OCI-LY7 (cell line): ENCODE measurements at regions not wholly inside any gene's neighbourhood (a gene's known extent, or its start where the extent isn't known, plus 50 kb on each side); places are given as distances from the start of the nearest gene placed in this dataset.

Source experiments
- BruUV-seq: library from RNA; stranded (reverse); fragments of 400-500 nt; replicated peaks from 2 replicates; lab custom pipeline; 2021; lab: Mats Ljungman, UMichigan
- CTCF ChIA-PET: fragments of 300-600 bp; sonication (Branson Sonifier 250); formaldehyde crosslinking; loops from one replicate; lab custom pipeline; 2022; ENCODE audit warnings: antibody characterized with exemption; ENCODE audit not compliant: unreplicated experiment; lab: Charles Lee
- POLR2A ChIA-PET: fragments of 300-600 bp; sonication (Branson Sonifier 250); formaldehyde crosslinking; loops from one replicate; lab custom pipeline; 2022; ENCODE audit warnings: antibody characterized with exemption; lab: Charles Lee
- DNase-seq: peaks from one replicate; pipeline ENCODE4 v3.0.0-alpha.2; 2015; ENCODE audit warnings: low spot score
- H2AFZ ChIP-seq: fragments of 200-600 bp; sonication (generic), shearing (Covaris generic); 2 replicates; pipeline ENCODE4 v1.6.1; 2014; ENCODE audit warnings: mild to moderate bottlenecking, antibody characterized with exemption, low read length, moderate library complexity
- H3K27ac ChIP-seq: fragments of 200-600 bp; sonication (generic); 2 replicates; pipeline ENCODE4 v1.5.1; 2014; ENCODE audit warnings: mixed run types, low read depth, mild to moderate bottlenecking, moderate library complexity, low read length, inconsistent platforms; ENCODE audit not compliant: poor library complexity, severe bottlenecking
- H3K36me3 ChIP-seq: fragments of 200-600 bp; sonication (generic); 2 replicates; pipeline ENCODE4 v1.6.1; 2014; ENCODE audit warnings: mild to moderate bottlenecking, antibody characterized with exemption, low read length, moderate library complexity, mixed read lengths; ENCODE audit not compliant: insufficient read depth
- H3K4me1 ChIP-seq: fragments of 200-600 bp; sonication (generic); 2 replicates; pipeline ENCODE4 v1.5.1; 2014; ENCODE audit warnings: mild to moderate bottlenecking, low read length; ENCODE audit not compliant: insufficient read depth, poor library complexity, severe bottlenecking
- H3K4me2 ChIP-seq: fragments of 200-600 bp; sonication (generic); 2 replicates; pipeline ENCODE4 v1.6.1; 2014; ENCODE audit warnings: mild to moderate bottlenecking, low read length
- H3K4me3 ChIP-seq: fragments of 200-600 bp; sonication (generic); 2 replicates; pipeline ENCODE4 v1.5.1; 2014; ENCODE audit warnings: mild to moderate bottlenecking, low read depth, low read length; ENCODE audit not compliant: poor library complexity, severe bottlenecking
- H3K79me2 ChIP-seq: fragments of 200-600 bp; sonication (generic); 2 replicates; pipeline ENCODE4 v1.6.1; 2016; ENCODE audit warnings: low read depth, mild to moderate bottlenecking, low read length, moderate library complexity, mixed read lengths; ENCODE audit not compliant: insufficient read depth
- H3K9me2 ChIP-seq: fragments of 200-600 bp; sonication (generic); 2 replicates; pipeline ENCODE4 v1.6.1; 2016; ENCODE audit warnings: mild to moderate bottlenecking, low read length, mixed read lengths; ENCODE audit not compliant: insufficient read depth
- H3K9me3 ChIP-seq: fragments of 200-600 bp; sonication (generic); 2 replicates; pipeline ENCODE4 v1.6.1; 2014; ENCODE audit warnings: mild to moderate bottlenecking, mixed run types, low read length, mixed read lengths
- H4K20me1 ChIP-seq: fragments of 200-600 bp; sonication (generic); 2 replicates; pipeline ENCODE4 v1.6.1; 2014; ENCODE audit warnings: mild to moderate bottlenecking, antibody characterized with exemption, low read length, moderate library complexity, mixed read lengths; ENCODE audit not compliant: insufficient read depth
- EZH2phosphoT487 ChIP-seq: fragments of 200-600 bp; sonication (generic); IDR thresholded peaks from 2 replicates; pipeline ENCODE4 v1.6.1; 2018; ENCODE audit warnings: low read depth, borderline replicate concordance, mild to moderate bottlenecking, mixed run types, antibody characterized with exemption, low read length, moderate library complexity, mixed read lengths
- intact Hi-C: fragments of 100-400 bp; cut with micrococcal nuclease; formaldehyde crosslinking; loops from one replicate; pipeline ENCODE4 v1.10.0; 2022; ENCODE audit not compliant: unreplicated experiment
- TF ChIP-seq, protein P1 (sequence below): fragments of 200-600 bp; sonication (generic); conservative IDR thresholded peaks from 2 replicates; pipeline ENCODE4 v1.5.1; 2014; ENCODE audit warnings: mild to moderate bottlenecking, antibody characterized with exemption, low read length, moderate library complexity, mixed read lengths

- POLR2A ChIA-PET, result interaction anchor here (0.6 to 1.7 kb wide), 2 partner anchors 13 to 24 kb away, joined by 3 to 9 read pairs; no protein-coding TSS in a partner anchor
- intact Hi-C loops, result no loop called here
- Histone ChIP-seq H3K4me3 (no peak overlapping the region), H3K4me1 (no peaks in the 10 kb centered on the region), H4K20me1 (no peaks in the 10 kb centered on the region), H3K9me2 (no peaks in the 10 kb centered on the region), H3K36me3 (no peaks in the 10 kb centered on the region), H3K9me3 (no peaks in the 10 kb centered on the region), H3K79me2 (no peaks in the 10 kb centered on the region), H3K27ac (no peak overlapping the region), H2AFZ (no peak overlapping the region), H3K4me2 (no peak overlapping the region)
- TF ChIP-seq, protein P1, sequence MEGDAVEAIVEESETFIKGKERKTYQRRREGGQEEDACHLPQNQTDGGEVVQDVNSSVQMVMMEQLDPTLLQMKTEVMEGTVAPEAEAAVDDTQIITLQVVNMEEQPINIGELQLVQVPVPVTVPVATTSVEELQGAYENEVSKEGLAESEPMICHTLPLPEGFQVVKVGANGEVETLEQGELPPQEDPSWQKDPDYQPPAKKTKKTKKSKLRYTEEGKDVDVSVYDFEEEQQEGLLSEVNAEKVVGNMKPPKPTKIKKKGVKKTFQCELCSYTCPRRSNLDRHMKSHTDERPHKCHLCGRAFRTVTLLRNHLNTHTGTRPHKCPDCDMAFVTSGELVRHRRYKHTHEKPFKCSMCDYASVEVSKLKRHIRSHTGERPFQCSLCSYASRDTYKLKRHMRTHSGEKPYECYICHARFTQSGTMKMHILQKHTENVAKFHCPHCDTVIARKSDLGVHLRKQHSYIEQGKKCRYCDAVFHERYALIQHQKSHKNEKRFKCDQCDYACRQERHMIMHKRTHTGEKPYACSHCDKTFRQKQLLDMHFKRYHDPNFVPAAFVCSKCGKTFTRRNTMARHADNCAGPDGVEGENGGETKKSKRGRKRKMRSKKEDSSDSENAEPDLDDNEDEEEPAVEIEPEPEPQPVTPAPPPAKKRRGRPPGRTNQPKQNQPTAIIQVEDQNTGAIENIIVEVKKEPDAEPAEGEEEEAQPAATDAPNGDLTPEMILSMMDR, result no peak
- no peak for TF ChIP-seq EZH2phosphoT487
- CTCF ChIA-PET, result no interaction called here
- BruUV-seq, result no TSS peak
- no peak for DNase-seq
These were observed 276.8 kb upstream of the CHST9 start for GRCh38 chr18:27461957-27462356.

GRCh38 chr18:27449104-27449503 lies 264.0 kb upstream of the CHST9 start:
- intact Hi-C loops, result no loop called here

GRCh38 chr18:27447930-27448329 lies 262.8 kb upstream of the CHST9 start:
- Histone ChIP-seq H4K20me1 (no peaks in the 10 kb centered on the region), H3K9me3 (no peaks in the 10 kb centered on the region), H3K36me3 (no peaks in the 10 kb centered on the region), H2AFZ (no peak overlapping the region), H3K4me1 (peaks cover 5% of the 10 kb centered on the region), H3K4me3 (no peak overlapping the region), H3K4me2 (peak overlapping the region; percentile 33), H3K9me2 (no peaks in the 10 kb centered on the region), H3K27ac (no peak overlapping the region), H3K79me2 (no peaks in the 10 kb centered on the region)
- no TSS peak for BruUV-seq
- peak; percentile 3 for DNase-seq
- TF ChIP-seq, protein P1, result no peak
- no peak for TF ChIP-seq EZH2phosphoT487
- intact Hi-C loops, result no loop called here
- POLR2A ChIA-PET, result interaction anchor here (0.6 to 1.5 kb wide), 3 partner anchors 14 to 1184 kb away, joined by 4 to 9 read pairs (median 4); no protein-coding TSS in a partner anchor
- CTCF ChIA-PET, result no interaction called here

More at GRCh38 chr18:27449104-27449503, 264.0 kb upstream of the CHST9 start:
- TF ChIP-seq, protein P1, result no peak
- TF ChIP-seq EZH2phosphoT487, result no peak
- Histone ChIP-seq H3K4me3 (no peak overlapping the region), H3K36me3 (no peaks in the 10 kb centered on the region), H3K27ac (no peak overlapping the region), H3K9me3 (no peaks in the 10 kb centered on the region), H2AFZ (no peak overlapping the region), H3K79me2 (no peaks in the 10 kb centered on the region), H3K4me1 (peaks cover 5% of the 10 kb centered on the region), H4K20me1 (no peaks in the 10 kb centered on the region), H3K9me2 (no peaks in the 10 kb centered on the region), H3K4me2 (no peak overlapping the region)
- CTCF ChIA-PET, result no interaction called here
- BruUV-seq, result no TSS peak
- POLR2A ChIA-PET, result interaction anchor here (0.6 to 1.5 kb wide), 4 partner anchors 12 to 1795 kb away, joined by 3 to 9 read pairs (median 4); no protein-coding TSS in a partner anchor
- DNase-seq, result no peak
